B cell (primary cell): ENCODE measurements at regions not wholly inside any gene's neighbourhood (a gene's known extent, or its start where the extent isn't known, plus 50 kb on each side); places are given as distances from the start of the nearest gene placed in this dataset.

Experiments
- ATAC-seq: fragments of 200-7000 bp; cut with Tn5 transposase; one replicate; pipeline ENCODE4 v1.10.0; 2021; ENCODE audit warnings: low read depth, mild to moderate bottlenecking, moderate number of reproducible peaks, moderate library complexity
- CTCF ChIA-PET: fragments of 350-600 bp; sonication (Branson Sonifier 250); formaldehyde crosslinking; loops from one replicate; lab custom pipeline; 2021; ENCODE audit warnings: antibody characterized with exemption, inconsistent platforms; lab: Charles Lee
- POLR2A ChIA-PET: fragments of 350-600 bp; sonication (Branson Sonifier 250); formaldehyde crosslinking; loops from one replicate; lab custom pipeline; 2021; ENCODE audit warnings: antibody characterized with exemption; lab: Charles Lee
- DNase-seq: peaks from one replicate; pipeline ENCODE4 v3.0.0; 2013
- H2AFZ ChIP-seq: 2 replicates; pipeline ENCODE4 v1.6.1; 2012; ENCODE audit warnings: mild to moderate bottlenecking, low read depth, low read length; ENCODE audit not compliant: insufficient read depth, poor library complexity, severe bottlenecking
- H3K27ac ChIP-seq, 2 donors: 1 replicate in 1 of 2; 2 replicates in 1 of 2; pipeline ENCODE4 v1.5.1; 2012 to 2013; ENCODE audit warnings: low read length in 2 of 2, mild to moderate bottlenecking in 2 of 2, moderate library complexity in 1 of 2
- H3K27me3 ChIP-seq, 4 experiments: fragments of 200-600 bp in 1 of 4; sonication (generic) in 1 of 4; replicated peaks in 1 of 4; 1 replicate in 2 of 4; 2 replicates in 2 of 4; pipeline versions ENCODE4 v1.6.1 to v1.7.0; 2013 to 2016; ENCODE audit warnings: low read length in 3 of 4, mild to moderate bottlenecking in 2 of 4, mixed read lengths in 1 of 4, moderate library complexity in 1 of 4; ENCODE audit not compliant: insufficient read depth in 4 of 4, control insufficient read depth in 3 of 4; ENCODE audit errors: control extremely low read depth in 1 of 4
- H3K36me3 ChIP-seq, 2 experiments: replicated peaks in 1 of 2; 1 replicate in 1 of 2; 2 replicates in 1 of 2; pipeline versions ENCODE4 v1.6.1 to v1.7.1; 2013; ENCODE audit warnings: low read length in 1 of 2; ENCODE audit not compliant: insufficient read depth in 2 of 2, control insufficient read depth in 1 of 2; ENCODE audit errors: control extremely low read depth in 1 of 2, extremely low read depth in 1 of 2
- H3K4me1 ChIP-seq, 2 donors: fragments of 200-600 bp in 1 of 2; sonication (generic) in 1 of 2; 1 replicate in 1 of 2; 2 replicates in 1 of 2; pipeline versions ENCODE4 v1.5.1 to v1.6.1; 2013 to 2017; ENCODE audit warnings: low read length in 2 of 2; ENCODE audit not compliant: control insufficient read depth in 2 of 2, insufficient read depth in 2 of 2
- H3K4me2 ChIP-seq: replicated peaks from 2 replicates; pipeline ENCODE3; 2012; ENCODE audit warnings: mild to moderate bottlenecking, low read depth, low read length; ENCODE audit not compliant: poor library complexity, severe bottlenecking
- H3K4me3 ChIP-seq, 5 experiments: fragments of 200-600 bp in 1 of 5; sonication (generic) in 1 of 5; 1 replicate in 3 of 5; 2 replicates in 2 of 5; pipeline versions ENCODE4 v1.5.1 to v1.7.0; 2011 to 2016; ENCODE audit warnings: low read length in 4 of 5, mild to moderate bottlenecking in 4 of 5, low read depth in 2 of 5, control low read depth in 1 of 5, moderate library complexity in 1 of 5; ENCODE audit not compliant: insufficient read depth in 1 of 5; ENCODE audit errors: control extremely low read depth in 1 of 5, extremely low read depth in 1 of 5
- H3K79me2 ChIP-seq: fragments of 200-600 bp; sonication (generic); one replicate; pipeline ENCODE4 v1.6.0; 2016; ENCODE audit warnings: low read length; ENCODE audit not compliant: control insufficient read depth, insufficient read depth
- H3K9ac ChIP-seq: fragments of 200-600 bp; sonication (generic); 2 replicates; pipeline ENCODE4 v1.6.1; 2017; ENCODE audit warnings: mild to moderate bottlenecking, low read length, moderate library complexity
- H3K9me3 ChIP-seq, 3 donors: one replicate each; pipeline versions ENCODE4 v1.6.1 to v1.7.1; 2013; ENCODE audit warnings: low read length in 2 of 3; ENCODE audit not compliant: control insufficient read depth in 2 of 3, insufficient read depth in 1 of 3; ENCODE audit errors: control extremely low read depth in 1 of 3
- H4K20me1 ChIP-seq: 2 replicates; pipeline ENCODE4 v1.6.0; 2012; ENCODE audit warnings: mild to moderate bottlenecking, low read length; ENCODE audit not compliant: insufficient read depth, control insufficient read depth, poor library complexity, severe bottlenecking
- H3K27ac Mint-ChIP-seq: one replicate; pipeline ENCODE4 v1.8.0; 2021; ENCODE audit warnings: mixed read lengths
- H3K27me3 Mint-ChIP-seq: one replicate; pipeline ENCODE4 v1.8.0; 2021; ENCODE audit warnings: mixed read lengths
- H3K4me1 Mint-ChIP-seq: one replicate; pipeline ENCODE4 v1.8.0; 2021; ENCODE audit warnings: mixed read lengths
- H3K4me3 Mint-ChIP-seq: one replicate; pipeline ENCODE4 v1.8.0; 2021; ENCODE audit warnings: mixed read lengths
- H3K9me3 Mint-ChIP-seq: one replicate; pipeline ENCODE4 v1.8.0; 2022; ENCODE audit warnings: mixed read lengths; ENCODE audit not compliant: insufficient read depth
- EZH2 ChIP-seq: IDR thresholded peaks from 2 replicates; pipeline ENCODE4 v1.6.1; 2012; ENCODE audit warnings: borderline replicate concordance, low read depth, mild to moderate bottlenecking, moderate library complexity, low read length; ENCODE audit not compliant: insufficient read depth, poor library complexity, severe bottlenecking
- WGBS: methylation state at CpG from one replicate; pipeline ENCODE4 v1.1.5; 2013; ENCODE audit warnings: missing lambda C conversion rate; ENCODE audit not compliant: insufficient coverage; 5-methylcytosine and 5-hydroxymethylcytosine counted together
- intact Hi-C: fragments of 100-400 bp; cut with micrococcal nuclease; formaldehyde crosslinking; loops from one replicate; pipeline ENCODE4 v1.10.0; 2022
- TF ChIP-seq, protein P1 (sequence below): fragments of 200-600 bp; IDR thresholded peaks from one replicate; pipeline ENCODE4 v1.8.0; 2022; ENCODE audit warnings: antibody characterized with exemption, mild to moderate bottlenecking

DNA sequence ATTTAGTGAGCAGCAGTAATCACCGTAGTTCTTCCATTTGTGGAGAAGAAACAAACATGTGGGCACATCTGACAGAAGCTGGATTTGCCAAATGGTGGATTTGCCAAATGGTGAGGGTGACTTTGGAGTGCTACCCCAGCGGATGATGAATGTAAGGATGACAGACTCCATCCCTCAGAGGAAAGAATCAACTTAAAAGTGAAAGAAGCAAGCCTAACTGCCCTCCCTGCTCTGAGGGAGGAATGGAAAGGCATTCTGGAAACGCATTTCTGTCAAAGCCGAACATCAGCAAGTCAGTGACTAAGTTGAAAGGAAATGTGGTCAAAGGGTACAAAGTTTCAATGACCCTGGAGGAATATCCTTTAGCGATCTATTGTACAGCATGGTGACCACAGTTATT lies 143.5 kb downstream of the GPBP1 start:
- WGBS = 94% methylated on average over 3 of the region's 5 CpGs
- H3K4me1 ChIP-seq = no peaks in the 10 kb centered on the region

DNA sequence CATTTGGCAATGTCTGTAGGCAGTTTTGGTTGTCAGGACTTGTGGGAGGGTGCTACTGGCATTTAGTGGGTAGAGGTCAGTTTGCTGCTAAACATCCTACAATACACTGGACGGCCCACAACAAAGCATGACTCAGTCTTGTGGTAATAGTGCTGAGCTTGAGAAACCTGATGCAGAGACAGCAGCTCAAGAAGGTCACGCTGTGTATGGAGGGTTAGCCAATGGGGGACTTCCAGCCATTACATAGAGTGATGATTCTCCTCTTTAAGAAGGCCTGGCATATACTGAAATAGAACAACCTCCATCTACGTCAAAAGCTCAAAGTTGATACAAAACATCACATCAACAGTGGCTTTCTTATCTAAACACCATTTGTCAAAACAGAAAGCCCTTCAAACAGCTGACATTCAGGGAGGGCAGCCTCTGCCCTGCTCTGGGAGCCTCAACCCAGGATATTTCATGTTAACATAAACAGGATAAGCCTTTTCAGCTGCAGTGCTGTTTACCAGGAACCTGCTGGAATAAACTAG lies 143.0 kb downstream of the GPBP1 start:
- Histone ChIP-seq H3K4me3 (no peak overlapping the region), H4K20me1 (no peaks in the 10 kb centered on the region), H2AFZ (no peak overlapping the region), H3K27ac (no peak overlapping the region), H3K4me1 (no peaks in the 10 kb centered on the region), H3K4me2 (no peak overlapping the region), H3K9ac (no peak overlapping the region), H3K79me2 (no peaks in the 10 kb centered on the region), H3K9me3 (peaks cover 0 to 3% (median 0%) of the 10 kb centered on the region in 3 donors), H3K36me3 (no peaks in the 10 kb centered on the region), H3K27me3 (peaks cover 0 to 3% (median 0%) of the 10 kb centered on the region in 4 experiments)
- H3K4me3 Mint-ChIP-seq = no peak overlapping the region
- no peaks in the 10 kb centered on the region for H3K9me3 Mint-ChIP-seq
- TF ChIP-seq, protein P1, sequence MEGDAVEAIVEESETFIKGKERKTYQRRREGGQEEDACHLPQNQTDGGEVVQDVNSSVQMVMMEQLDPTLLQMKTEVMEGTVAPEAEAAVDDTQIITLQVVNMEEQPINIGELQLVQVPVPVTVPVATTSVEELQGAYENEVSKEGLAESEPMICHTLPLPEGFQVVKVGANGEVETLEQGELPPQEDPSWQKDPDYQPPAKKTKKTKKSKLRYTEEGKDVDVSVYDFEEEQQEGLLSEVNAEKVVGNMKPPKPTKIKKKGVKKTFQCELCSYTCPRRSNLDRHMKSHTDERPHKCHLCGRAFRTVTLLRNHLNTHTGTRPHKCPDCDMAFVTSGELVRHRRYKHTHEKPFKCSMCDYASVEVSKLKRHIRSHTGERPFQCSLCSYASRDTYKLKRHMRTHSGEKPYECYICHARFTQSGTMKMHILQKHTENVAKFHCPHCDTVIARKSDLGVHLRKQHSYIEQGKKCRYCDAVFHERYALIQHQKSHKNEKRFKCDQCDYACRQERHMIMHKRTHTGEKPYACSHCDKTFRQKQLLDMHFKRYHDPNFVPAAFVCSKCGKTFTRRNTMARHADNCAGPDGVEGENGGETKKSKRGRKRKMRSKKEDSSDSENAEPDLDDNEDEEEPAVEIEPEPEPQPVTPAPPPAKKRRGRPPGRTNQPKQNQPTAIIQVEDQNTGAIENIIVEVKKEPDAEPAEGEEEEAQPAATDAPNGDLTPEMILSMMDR = no peak
- no peak for TF ChIP-seq EZH2
- ChIA-PET CTCF (no interaction called here), POLR2A (no interaction called here)
- H3K27ac Mint-ChIP-seq = no peak overlapping the region
- DNase-seq = no peak
- H3K27me3 Mint-ChIP-seq = peaks cover 16% of the 10 kb centered on the region
- 90% methylated on average over 3 of the region's 3 CpGs for WGBS
- peaks cover 4% of the 10 kb centered on the region for H3K4me1 Mint-ChIP-seq
- intact Hi-C loops = no loop called here
- no peak for ATAC-seq

More for the DNA sequence above, 143.5 kb downstream of the GPBP1 start:
- Histone ChIP-seq H4K20me1 (no peaks in the 10 kb centered on the region), H2AFZ (no peak overlapping the region), H3K9me3 (peaks cover 0 to 3% (median 0%) of the 10 kb centered on the region in 3 donors), H3K27ac (no peak overlapping the region), H3K36me3 (no peaks in the 10 kb centered on the region), H3K4me3 (no peak overlapping the region), H3K9ac (no peak overlapping the region), H3K79me2 (no peaks in the 10 kb centered on the region), H3K4me2 (no peak overlapping the region), H3K27me3 (peaks cover 0 to 3% (median 0%) of the 10 kb centered on the region in 4 experiments)
- ChIA-PET CTCF (no interaction called here), POLR2A (no interaction called here)
- H3K27me3 Mint-ChIP-seq = peaks cover 19% of the 10 kb centered on the region
- H3K4me3 Mint-ChIP-seq = no peak overlapping the region
- H3K27ac Mint-ChIP-seq = no peak overlapping the region
- H3K4me1 Mint-ChIP-seq = no peaks in the 10 kb centered on the region
- TF ChIP-seq, protein P1 = no peak
- TF ChIP-seq EZH2 = no peak
- no peak for ATAC-seq
- no peaks in the 10 kb centered on the region for H3K9me3 Mint-ChIP-seq
- no peak for DNase-seq
- intact Hi-C loops = no loop called here
